ENCODE measurements at regions not wholly inside any gene's neighbourhood (a gene's known extent, or its start where the extent isn't known, plus 50 kb on each side); places are given as distances from the start of the nearest gene placed in this dataset.
"Not testable (repeated sequence)": the region's sequence is repeated elsewhere in the genome, so short reads cannot be mapped to it uniquely, and the experiment has no call there.

GRCh38 chr5:152717393-152717792, 312.3 kb upstream of the NMUR2 start:
- no peak for DNase-seq

- no peak for DNase-seq
Measured at GRCh38 chr5:152723482-152723881, 318.4 kb upstream of the NMUR2 start.

GRCh38 chr5:152730176-152730575, 325.1 kb upstream of the NMUR2 start:
- DNase-seq, result no peak

DNA sequence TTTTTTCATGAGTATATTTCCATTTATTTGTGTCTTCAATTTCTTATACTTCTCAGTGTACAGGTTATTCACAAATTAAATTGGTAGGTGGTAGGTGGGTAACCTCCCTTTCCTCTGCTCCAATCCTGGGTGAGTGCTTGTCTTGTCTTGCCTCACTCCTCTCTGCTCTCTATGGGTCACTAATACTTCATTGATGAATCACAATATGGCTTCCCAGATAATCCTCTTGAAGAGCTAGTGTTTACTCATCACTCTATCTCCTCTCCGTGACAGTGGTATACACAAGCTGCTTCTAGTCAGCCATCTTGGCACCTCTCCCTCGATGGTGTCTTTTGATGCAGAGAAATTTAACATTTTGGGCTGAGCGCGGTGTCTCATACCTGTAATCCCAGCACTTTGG, 331.8 kb upstream of the NMUR2 start:
- DNase-seq, result no peak

DNA sequence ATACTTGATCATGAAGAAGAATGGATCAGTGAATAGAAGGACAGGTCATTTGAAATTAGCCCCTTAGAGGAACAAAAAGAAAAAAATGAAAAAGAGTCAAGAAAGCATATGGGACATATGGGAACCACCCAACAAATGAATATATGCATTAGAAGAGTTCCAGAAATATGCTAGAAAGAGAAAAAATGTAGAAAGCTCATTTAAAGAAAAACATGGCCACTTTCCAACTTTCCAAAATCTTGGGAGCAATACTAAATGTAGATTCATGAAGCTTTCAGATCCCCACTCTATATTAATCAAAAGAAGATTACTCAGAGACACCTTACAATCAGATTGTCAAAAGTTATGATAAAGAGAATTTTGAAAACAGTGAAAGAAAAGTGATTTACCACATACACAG, 334.8 kb upstream of the NMUR2 start:
- no peak for DNase-seq

DNA sequence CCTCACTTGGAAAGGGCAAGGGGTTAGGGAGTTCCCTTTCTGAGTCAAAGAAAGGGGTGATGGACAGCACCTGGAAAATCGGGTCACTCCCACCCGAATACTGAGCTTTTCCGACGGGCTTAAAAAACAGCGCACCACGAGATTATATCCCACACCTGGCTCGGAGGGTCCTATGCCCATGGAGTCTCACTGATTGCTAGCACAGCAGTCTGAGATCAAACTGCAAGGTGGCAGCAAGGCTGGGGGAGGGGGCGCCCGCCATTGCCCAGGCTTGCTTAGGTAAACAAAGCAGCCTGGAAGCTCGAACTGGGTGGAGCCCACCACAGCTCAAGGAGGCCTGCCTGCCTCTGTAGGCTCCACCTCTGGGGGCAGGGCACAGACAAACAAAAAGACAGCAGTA, 336.0 kb upstream of the NMUR2 start:
- not testable (repeated sequence) for DNase-seq

DNA sequence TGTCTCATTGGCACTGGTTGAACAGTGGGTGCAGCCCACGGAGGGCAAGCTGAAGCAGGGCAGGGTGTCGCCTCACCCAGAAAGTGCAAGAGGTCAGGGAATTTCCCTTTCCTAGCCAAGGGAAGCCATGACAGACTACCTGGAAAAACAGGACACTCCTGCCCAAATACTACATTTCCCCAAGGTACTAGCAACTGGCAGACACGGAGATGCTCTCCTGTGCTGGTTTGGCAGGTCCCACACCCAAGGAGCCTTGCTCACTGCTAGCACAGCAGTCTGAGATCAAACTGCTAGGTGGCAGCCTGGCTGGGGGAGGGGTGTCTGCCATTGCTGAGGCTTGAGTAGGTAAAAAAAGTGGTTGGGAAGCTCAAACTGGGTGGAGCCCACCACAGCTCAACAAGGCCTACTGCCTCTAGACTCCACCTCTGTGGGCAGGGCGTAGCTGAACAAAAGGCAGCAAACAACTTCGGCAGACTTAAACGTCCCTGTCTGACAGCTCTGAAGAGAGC, 382.7 kb upstream of the NMUR2 start:
- not testable (repeated sequence) for DNase-seq

DNA sequence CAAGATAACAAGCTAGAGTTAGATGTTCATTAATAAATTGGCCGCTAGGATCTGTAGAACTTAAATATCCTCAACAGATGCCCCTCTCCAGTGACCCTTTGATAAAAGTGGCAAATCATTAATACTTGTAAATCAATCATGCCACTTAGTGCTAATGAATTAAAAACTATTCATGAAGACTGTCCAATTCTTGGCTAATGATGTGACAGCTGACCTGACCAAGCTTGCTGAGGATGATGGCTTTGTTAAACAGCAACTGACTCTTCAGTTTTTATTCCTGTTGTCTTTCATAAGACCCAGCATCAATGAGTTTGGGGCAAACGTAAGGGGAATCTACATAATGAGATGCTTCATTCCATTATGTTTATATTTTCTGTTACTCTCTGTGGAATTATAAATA, 396.8 kb upstream of the NMUR2 start:
- no peak for DNase-seq

DNA sequence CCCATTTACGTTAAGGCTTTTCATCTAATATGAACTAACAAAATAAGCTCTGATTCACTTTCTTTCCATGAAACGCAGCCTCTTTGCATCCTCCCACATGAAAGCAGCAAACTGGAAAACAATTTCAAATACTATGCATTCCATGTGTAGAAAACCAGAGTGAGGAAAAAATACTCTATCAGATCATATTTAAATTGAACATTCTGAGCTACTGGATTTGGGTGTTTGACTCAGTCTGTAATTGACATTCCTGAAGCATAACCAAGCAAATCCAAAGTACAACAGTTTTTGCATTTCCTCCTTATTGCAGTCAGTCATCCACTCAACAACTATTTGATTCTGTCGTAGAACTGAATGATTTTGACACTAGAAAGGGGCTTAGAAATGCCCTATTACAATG, 399.1 kb upstream of the NMUR2 start:
- no peak for DNase-seq

- DNase-seq, result no peak
Measured at GRCh38 chr5:152811988-152812387, 406.9 kb upstream of the NMUR2 start.

DNA sequence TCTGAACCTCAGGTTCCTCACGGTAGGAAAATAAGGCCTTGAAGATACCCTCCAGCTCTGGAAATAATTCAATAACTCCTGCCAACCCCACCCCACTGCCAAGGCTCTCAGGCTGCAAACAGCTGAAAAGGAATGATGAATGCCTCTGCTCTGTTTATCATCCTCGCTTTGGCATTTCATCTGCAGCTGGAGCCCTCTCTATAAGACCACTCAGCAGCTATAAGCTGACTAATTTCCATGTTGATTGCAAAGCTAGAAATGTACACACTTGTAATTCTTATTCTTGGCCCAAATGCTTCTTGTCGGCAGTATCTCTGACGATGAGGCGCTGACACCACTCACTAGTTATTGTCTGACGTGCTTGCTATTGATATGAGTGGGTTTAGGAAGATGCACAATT, 408.4 kb upstream of the NMUR2 start:
- no peak for DNase-seq

DNA sequence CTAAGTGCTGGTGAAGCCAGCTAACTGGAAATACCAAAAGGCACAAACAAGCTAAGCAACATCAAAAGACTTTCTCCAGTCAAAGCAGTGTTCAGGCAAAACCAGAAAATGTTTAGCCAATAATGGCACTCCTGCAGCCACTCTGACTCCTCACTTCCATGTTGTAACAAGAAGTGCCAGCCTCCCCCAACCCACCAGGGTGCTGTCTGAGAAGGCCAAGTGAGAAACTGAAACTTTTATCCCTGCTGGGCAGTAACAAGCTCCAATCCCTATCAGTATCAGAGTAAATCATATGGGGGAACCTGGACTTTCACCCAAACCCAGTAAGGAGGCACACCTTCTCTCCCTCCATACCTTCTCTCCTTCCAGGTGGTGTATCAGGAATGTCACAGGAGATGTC, 414.8 kb upstream of the NMUR2 start:
- DNase-seq, result no peak

- DNase-seq, result no peak
Measured at GRCh38 chr5:152824316-152824715, 419.2 kb upstream of the NMUR2 start.

GRCh38 chr5:152838241-152838786, 433.2 kb upstream of the NMUR2 start:
- DNase-seq, result no peak

DNA sequence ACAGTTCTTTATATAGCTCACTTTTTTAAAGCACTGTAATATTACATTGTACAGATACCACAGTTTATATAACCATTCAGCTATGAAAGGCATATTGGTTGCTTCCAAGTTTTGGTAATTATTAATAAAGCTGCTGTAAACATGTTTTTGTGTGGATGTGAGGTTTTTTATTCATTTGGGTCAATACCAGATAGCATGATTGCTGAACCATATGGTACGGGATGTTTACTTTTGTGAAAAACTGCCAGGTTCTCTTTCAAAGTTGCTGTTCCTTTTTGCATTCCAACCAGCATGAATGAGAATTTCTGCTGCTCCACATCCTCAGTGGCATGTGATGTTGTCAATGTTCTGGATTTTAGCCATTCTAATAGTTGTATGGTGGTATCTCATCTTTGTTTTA, 439.6 kb upstream of the NMUR2 start:
- no peak for DNase-seq

GRCh38 chr5:152853361-152853760, 448.3 kb upstream of the NMUR2 start:
- no peak for DNase-seq

GRCh38 chr5:152855441-152855840, 450.4 kb upstream of the NMUR2 start:
- DNase-seq, result no peak

DNA sequence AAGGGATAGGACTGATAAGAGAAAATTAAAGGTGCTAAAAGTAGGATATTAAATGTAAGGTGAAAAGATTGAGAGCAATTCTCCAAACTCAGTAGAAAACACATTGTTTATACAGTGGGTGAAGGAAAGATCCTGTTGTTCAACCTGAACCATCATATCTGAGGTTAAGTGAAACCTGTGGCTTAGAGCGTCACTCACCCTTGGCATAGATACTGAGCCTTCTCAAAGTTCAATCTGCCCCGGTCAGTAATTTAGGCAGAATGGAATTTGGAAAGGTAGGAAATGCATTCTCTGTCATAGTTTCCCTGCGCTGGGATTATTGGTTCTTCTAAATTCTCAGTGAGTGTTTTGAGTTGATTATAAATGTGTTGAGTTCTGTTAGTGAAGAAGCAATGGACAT, 456.2 kb upstream of the NMUR2 start:
- DNase-seq, result no peak

DNA sequence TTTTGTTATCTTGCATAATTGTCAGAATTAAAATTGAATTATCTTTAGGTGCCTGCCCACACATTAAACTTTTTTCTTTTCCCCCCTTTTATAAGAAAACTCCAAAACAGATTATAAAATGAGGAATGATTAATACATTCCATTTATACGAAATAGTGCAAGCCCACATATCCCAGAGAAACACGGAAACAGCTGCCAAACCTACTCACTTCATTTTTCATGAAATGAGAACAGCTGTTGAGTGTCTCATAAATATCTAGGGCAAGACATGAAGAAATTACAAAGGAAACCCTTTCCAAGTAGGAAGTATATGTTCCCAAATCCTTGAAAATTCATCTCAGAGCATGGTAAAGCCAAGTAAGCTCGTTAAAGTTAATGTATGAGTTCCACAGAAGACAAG, 459.4 kb upstream of the NMUR2 start:
- DNase-seq, result no peak

GRCh38 chr5:152864991-152865390, 459.9 kb upstream of the NMUR2 start:
- DNase-seq, result no peak

- DNase-seq, result no peak
Measured at GRCh38 chr5:152869971-152870370, 464.9 kb upstream of the NMUR2 start.

DNA sequence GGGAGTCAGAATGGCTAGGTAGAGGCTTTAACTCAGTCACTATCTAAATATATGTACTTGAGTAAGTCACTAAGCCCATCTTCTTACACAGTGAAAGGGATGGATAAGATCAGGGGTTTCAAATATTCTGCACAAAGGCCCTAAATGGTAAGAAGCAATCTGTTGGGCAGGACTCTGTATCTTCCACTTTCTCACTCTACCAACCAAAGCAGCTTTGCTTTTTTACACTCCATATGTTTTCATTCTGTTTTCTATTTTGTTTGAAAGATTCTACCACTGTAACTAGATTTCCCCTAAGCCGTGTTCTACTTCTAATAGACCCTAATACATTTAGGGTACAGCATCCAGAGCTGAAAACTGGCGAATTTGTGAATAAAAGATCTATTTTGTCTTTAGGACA, 477.5 kb upstream of the NMUR2 start:
- DNase-seq, result no peak

DNA sequence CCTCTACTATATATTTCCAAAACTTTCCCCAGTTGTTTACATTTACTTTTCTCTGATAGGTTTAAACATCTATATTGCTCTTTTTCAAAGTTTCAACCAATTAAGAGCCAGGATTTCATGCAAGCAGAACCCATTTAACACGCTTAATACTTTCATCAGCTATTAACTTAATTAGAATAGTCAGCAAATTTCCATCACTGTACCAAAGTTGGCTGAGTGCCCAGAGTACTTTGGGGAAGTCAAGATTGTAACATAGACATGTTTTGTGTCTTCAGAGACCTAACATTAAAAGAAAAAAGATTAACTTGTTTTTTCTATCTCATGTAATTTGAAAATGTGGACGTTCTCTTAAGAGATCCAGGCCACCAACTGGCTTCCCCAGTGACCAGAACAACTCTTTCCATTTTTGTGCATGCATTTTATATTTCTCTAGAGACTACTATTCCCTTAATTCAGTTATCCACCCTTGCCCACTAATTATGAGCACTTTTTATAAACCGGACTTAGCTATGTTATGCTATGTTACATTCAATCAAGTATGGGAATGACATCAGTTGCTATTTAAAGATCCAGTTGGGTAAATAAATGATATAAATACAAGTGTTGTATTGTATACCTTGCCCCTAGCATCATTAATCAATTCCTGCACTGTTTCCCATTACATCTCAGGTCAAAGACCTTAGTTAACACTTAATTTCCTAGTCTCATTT, 478.1 kb upstream of the NMUR2 start:
- no peak for DNase-seq

DNA sequence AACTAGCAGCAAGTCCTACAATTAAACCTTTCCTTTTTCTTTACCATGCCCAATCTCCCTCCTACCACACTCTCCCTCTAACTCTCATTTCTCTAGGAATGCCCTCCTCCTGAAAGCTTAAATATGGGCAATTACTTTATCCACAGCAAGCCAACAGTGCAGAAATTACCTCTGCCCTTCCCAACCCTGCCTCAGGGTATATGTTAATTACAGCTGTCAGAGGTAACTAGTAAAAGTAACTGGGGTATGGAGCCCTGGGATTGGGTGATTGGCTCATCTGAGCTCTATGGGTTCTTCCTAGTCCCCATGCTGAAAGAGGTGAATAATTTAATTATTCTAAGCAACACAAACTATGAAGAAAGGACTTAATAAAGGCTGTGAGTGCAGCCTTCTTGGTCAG, 478.9 kb upstream of the NMUR2 start:
- DNase-seq, result no peak

DNA sequence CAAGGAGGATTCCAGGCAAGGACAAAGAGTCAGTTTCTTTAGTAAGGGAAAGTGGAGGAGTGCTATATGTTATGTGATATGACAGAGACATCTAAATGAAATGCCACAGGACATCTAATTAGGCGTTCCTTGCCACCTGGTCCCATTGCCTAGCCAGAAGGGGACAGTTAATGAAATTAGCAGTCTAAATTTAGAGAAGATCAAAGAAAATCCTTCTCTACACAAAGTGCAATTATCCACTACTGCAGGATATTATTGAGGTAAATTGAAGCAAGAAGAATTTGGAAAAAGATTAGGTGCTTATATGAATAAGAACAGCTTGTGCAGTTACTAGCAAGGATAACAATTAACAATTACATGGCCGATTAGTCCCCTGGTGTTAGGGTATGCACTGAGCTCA, 495.3 kb upstream of the NMUR2 start:
- DNase-seq, result no peak
